ENCODE measurements at regions not wholly inside any gene's neighbourhood (a gene's known extent, or its start where the extent isn't known, plus 50 kb on each side); places are given as distances from the start of the nearest gene placed in this dataset.

- CTCF ChIA-PET (ENCODE audit: low intra/inter-chr PET ratio), result no interaction called here
- ATAC-seq (no peak), DNase-seq (ENCODE audit: extremely low read depth in 1 of 4, low spot score in 3 of 4) (no peak), FAIRE-seq (no peak)
- Histone ChIP-seq H3K79me2 (ENCODE audit: control insufficient read depth, insufficient read depth, low read length) (no peaks in the 10 kb centered on the region), H3K4me2 (ENCODE audit: insufficient read depth, low read length) (no peak overlapping the region), H3K36me3 (ENCODE audit: control insufficient read depth, insufficient read depth, low read length) (no peaks in the 10 kb centered on the region), H3K9me3 (replicated peaks; ENCODE audit: control insufficient read depth, insufficient read depth, low read depth, low read length) (no peaks in the 10 kb centered on the region), H3K4me1 (replicated peaks in 1 of 2; ENCODE audit: control insufficient read depth in 2 of 2, insufficient read depth in 2 of 2, low read length in 2 of 2) (no peaks in the 10 kb centered on the region), H2AFZ (ENCODE audit: low read depth, low read length) (no peak overlapping the region), H3K9me1 (ENCODE audit: control insufficient read depth, insufficient read depth, low read length) (no peaks in the 10 kb centered on the region), H3K27me3 (ENCODE audit: control insufficient read depth in 2 of 2, insufficient read depth in 2 of 2, low read length in 2 of 2) (no peaks in the 10 kb centered on the region), H4K20me1 (replicated peaks; ENCODE audit: control insufficient read depth, insufficient read depth, low read length) (no peaks in the 10 kb centered on the region), H3K27ac (ENCODE audit: extremely low read depth, low read depth, low read length) (no peak overlapping the region), H3K9ac (ENCODE audit: insufficient read depth in 1 of 2, low read depth in 2 of 2, low read length in 2 of 2) (no peak overlapping the region), H3K4me3 (no peak overlapping the region)
- TF ChIP-seq TEAD2 (tag; IDR thresholded peaks at IDR 0.05) (no peak), ZBTB43 (CRISPR knock-in tag; IDR thresholded peaks at IDR 0.05) (no peak), ETS2 (tag; IDR thresholded peaks at IDR 0.05; ENCODE audit: borderline replicate concordance, poor library complexity, severe bottlenecking) (no peak), FOS (IDR thresholded peaks at IDR 0.05; ENCODE audit: extremely low read depth, insufficient read length) (no peak), TBP (optimal IDR thresholded peaks at IDR 0.05; ENCODE audit: low read depth, low read length) (no peak), ZKSCAN8 (CRISPR knock-in tag; IDR thresholded peaks at IDR 0.05) (no peak), ZNF696 (CRISPR knock-in tag; conservative IDR thresholded peaks at IDR 0.05) (no peak), HMBOX1 (IDR thresholded peaks at IDR 0.05) (no peak), E2F6 (IDR thresholded peaks at IDR 0.05; ENCODE audit: borderline replicate concordance in 1 of 2, extremely low read depth in 1 of 2, insufficient read depth in 1 of 2, insufficient read length in 1 of 2, low read depth in 1 of 2, low read length in 1 of 2, poor library complexity in 1 of 2, severe bottlenecking in 1 of 2) (no peak), SAP30 (IDR thresholded peaks at IDR 0.05; ENCODE audit: borderline replicate concordance, insufficient read depth, low read depth, low read length, poor library complexity, severe bottlenecking) (no peak)
- in situ Hi-C loops (cut with MboI) (no loop called here), intact Hi-C loops (cut with micrococcal nuclease) (no loop called here)
- BruUV-seq (replicated peaks), result no TSS peak
- POLR2A ChIA-PET, result no interaction called here
Measured at GRCh38 chr9:80632041-80632440, 1057.3 kb downstream of the TLE1 start.
